Upper lobe of left lung (tissue), 6 donors: ENCODE measurements at regions not wholly inside any gene's neighbourhood (a gene's known extent, or its start where the extent isn't known, plus 50 kb on each side); places are given as distances from the start of the nearest gene placed in this dataset.
A peak's percentile ranks its signal among the peaks of the same experiment; 100 is the strongest.

Experiments
- ATAC-seq, 2 donors: fragments of 200-7000 bp; cut with Tn5 transposase; one replicate each; pipeline ENCODE4 v1.9.1; 2022; ENCODE audit warnings: mild to moderate bottlenecking in 2 of 2, moderate library complexity in 2 of 2; ENCODE audit not compliant: low FRiP score in 2 of 2
- DNase-seq, 2 donors: peaks; one replicate each; pipeline ENCODE4 v3.0.0-alpha.2; 2019 to 2020
- H3K27ac ChIP-seq, 4 donors: fragments of 200-600 bp; sonication (generic); one replicate each; pipeline ENCODE4 v1.5.1; 2016 to 2019
- H3K27me3 ChIP-seq, 4 donors: fragments of 200-600 bp; sonication (generic); one replicate each; pipeline ENCODE4 v1.5.1; 2017 to 2019
- H3K36me3 ChIP-seq, 4 donors: fragments of 200-600 bp; sonication (generic); one replicate each; pipeline ENCODE4 v1.5.1; 2016 to 2019
- H3K4me1 ChIP-seq, 4 donors: fragments of 200-600 bp; sonication (generic); one replicate each; pipeline ENCODE4 v1.5.1; 2018 to 2019
- H3K4me3 ChIP-seq, 4 donors: fragments of 200-600 bp; sonication (generic); one replicate each; pipeline ENCODE4 v1.5.1; 2017 to 2019; ENCODE audit warnings: mild to moderate bottlenecking in 2 of 4, moderate library complexity in 1 of 4
- H3K9me3 ChIP-seq, 4 donors: fragments of 200-600 bp; sonication (generic); one replicate each; pipeline ENCODE4 v1.5.1; 2018 to 2019
- CTCF ChIP-seq, 6 experiments: fragments of 450-650 bp in 4 of 6; fragments of 200-600 bp in 2 of 6; sonication (generic) in 2 of 6; IDR thresholded peaks; one replicate each; pipeline ENCODE4 v1.5.1; 2016 to 2019; ENCODE audit warnings: antibody characterized with exemption in 6 of 6
- EP300 ChIP-seq, 4 donors: sonication (generic); formaldehyde crosslinking; IDR thresholded peaks; one replicate each; pipeline ENCODE4 v1.5.1; 2017; ENCODE audit warnings: antibody characterized with exemption in 4 of 4, control low read depth in 2 of 4
- POLR2A ChIP-seq, 4 donors: fragments of 450-650 bp; IDR thresholded peaks; one replicate each; pipeline ENCODE4 v1.5.1; 2016 to 2017; ENCODE audit warnings: antibody characterized with exemption in 4 of 4, mild to moderate bottlenecking in 2 of 4
- POLR2AphosphoS5 ChIP-seq, 2 donors: sonication (generic); formaldehyde crosslinking; IDR thresholded peaks; one replicate each; pipeline ENCODE4 v1.5.1; 2017; ENCODE audit warnings: antibody characterized with exemption in 2 of 2
- WGBS, 2 donors: methylation state at CpG; one replicate each; pipeline ENCODE4 v1.1.5; 2017 to 2018; 5-methylcytosine and 5-hydroxymethylcytosine counted together
- donor health status: DM: no; HTN: no; CAD: no; lungs with moderate emphysema.
- donor health status: DM: no; HTN: yes; CAD: no; lungs with severe emphysema.

- WGBS, 2 donors: 91 to 93% methylated on average over 7 to 14 of the region's 14 CpGs
- Histone ChIP-seq H3K9me3 (peaks cover 0 to 7% (median 3%) of the 10 kb centered on the region in 4 donors), H3K27ac (no peak overlapping the region), H3K4me1 (no peaks in the 10 kb centered on the region), H3K36me3 (no peaks in the 10 kb centered on the region), H3K4me3 (no peak overlapping the region), H3K27me3 (no peaks in the 10 kb centered on the region)
- ATAC-seq (peak in 1 of 2 donors; percentile 49), DNase-seq (peak in 1 of 2 donors; percentile 38)
- TF ChIP-seq POLR2AphosphoS5 (IDR thresholded peaks at IDR 0.05) (no peak), POLR2A (IDR thresholded peaks at IDR 0.05) (no peak), CTCF (IDR thresholded peaks at IDR 0.05) (no peak), EP300 (IDR thresholded peaks at IDR 0.05) (no peak)
Measured at GRCh38 chr18:8536922-8537321, 72.3 kb upstream of the RAB12 start.

DNA sequence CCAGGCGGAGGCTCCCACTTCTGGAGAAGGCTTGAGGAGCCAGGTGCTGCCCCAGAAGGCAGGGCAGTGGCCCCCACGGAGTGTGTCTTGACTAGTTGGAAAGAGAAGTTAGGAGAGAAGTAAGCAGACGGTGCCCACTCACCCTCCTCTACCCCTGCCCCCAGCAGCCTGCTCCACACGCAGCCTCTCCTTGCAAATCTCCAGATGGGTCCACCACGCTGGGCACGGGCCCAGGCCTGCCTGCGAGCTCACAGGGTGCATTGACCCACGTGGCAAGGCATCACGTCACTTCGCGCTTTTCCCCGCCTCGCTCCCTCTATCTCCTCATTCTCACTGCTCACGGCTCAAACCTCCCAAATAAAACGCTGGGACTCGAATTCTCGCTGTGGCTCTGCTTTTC lies 71.8 kb upstream of the RAB12 start:
- 89 to 92% methylated on average over 16 to 17 of the region's 17 CpGs for WGBS, 2 donors
- no peaks in the 10 kb centered on the region for H3K27me3 ChIP-seq
- no peak overlapping the region for H3K4me3 ChIP-seq

DNA sequence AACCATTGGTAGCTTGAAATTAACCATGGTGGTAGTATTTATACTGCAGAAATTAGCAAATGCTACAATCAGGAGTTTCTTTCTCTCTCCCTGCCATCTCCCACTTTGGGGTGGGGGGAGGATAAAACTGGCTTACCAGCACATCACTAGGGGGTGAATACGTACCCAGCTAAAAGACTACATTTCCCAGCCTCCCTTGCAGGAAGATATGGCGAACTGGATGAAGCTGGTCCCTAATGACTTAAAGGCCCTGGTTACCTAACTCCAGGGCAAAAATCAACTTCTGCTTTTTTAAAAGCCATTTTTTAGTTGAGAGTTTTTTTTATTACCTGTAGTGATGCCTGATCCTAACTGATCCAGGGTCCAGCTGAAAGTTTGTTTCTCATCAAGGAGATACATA lies 70.3 kb upstream of the RAB12 start:
- Histone ChIP-seq H3K4me3 (no peak overlapping the region), H3K27me3 (no peaks in the 10 kb centered on the region), H3K27ac (no peak overlapping the region), H3K9me3 (no peaks in the 10 kb centered on the region), H3K4me1 (no peaks in the 10 kb centered on the region), H3K36me3 (no peaks in the 10 kb centered on the region)
- DNase-seq (no peak), ATAC-seq (no peak)
- WGBS, 2 donors: 91 to 94% methylated on average over 2 of the region's 2 CpGs
- no peak for TF ChIP-seq CTCF (IDR thresholded peaks at IDR 0.05)
- TF ChIP-seq EP300 (IDR thresholded peaks at IDR 0.05): no peak
- TF ChIP-seq POLR2AphosphoS5 (IDR thresholded peaks at IDR 0.05): no peak
- TF ChIP-seq POLR2A (IDR thresholded peaks at IDR 0.05): no peak

More for the DNA sequence above, 71.8 kb upstream of the RAB12 start:
- no peak overlapping the region for H3K27ac ChIP-seq
- TF ChIP-seq EP300 (IDR thresholded peaks at IDR 0.05): no peak
- no peak for TF ChIP-seq POLR2A (IDR thresholded peaks at IDR 0.05)
- TF ChIP-seq POLR2AphosphoS5 (IDR thresholded peaks at IDR 0.05): no peak
- no peak for TF ChIP-seq CTCF (IDR thresholded peaks at IDR 0.05)
- peaks cover 0 to 5% (median 0%) of the 10 kb centered on the region in 4 donors for H3K9me3 ChIP-seq
- H3K4me1 ChIP-seq: no peaks in the 10 kb centered on the region
- DNase-seq (peak in 1 of 2 donors; percentile 61), ATAC-seq (no peak)
- H3K36me3 ChIP-seq: no peaks in the 10 kb centered on the region

GRCh38 chr18:8546677-8547076 lies 62.6 kb upstream of the RAB12 start:
- Histone ChIP-seq H3K4me1 (no peaks in the 10 kb centered on the region), H3K9me3 (no peaks in the 10 kb centered on the region), H3K27ac (no peak overlapping the region), H3K4me3 (no peak overlapping the region), H3K27me3 (no peaks in the 10 kb centered on the region), H3K36me3 (no peaks in the 10 kb centered on the region)
- no peak for TF ChIP-seq POLR2AphosphoS5 (IDR thresholded peaks at IDR 0.05)
- TF ChIP-seq CTCF (IDR thresholded peaks at IDR 0.05): no peak
- TF ChIP-seq POLR2A (IDR thresholded peaks at IDR 0.05): no peak
- no peak for TF ChIP-seq EP300 (IDR thresholded peaks at IDR 0.05)
- no peak for ATAC-seq
- no peak for DNase-seq
- WGBS, 2 donors: 96 to 98% methylated on average over 5 of the region's 5 CpGs

GRCh38 chr18:8548186-8548585 lies 61.1 kb upstream of the RAB12 start:
- TF ChIP-seq POLR2AphosphoS5 (IDR thresholded peaks at IDR 0.05) (no peak), POLR2A (IDR thresholded peaks at IDR 0.05) (no peak)
- H3K27me3 ChIP-seq: no peaks in the 10 kb centered on the region

More at GRCh38 chr18:8548186-8548585, 61.1 kb upstream of the RAB12 start:
- Histone ChIP-seq H3K27ac (no peak overlapping the region), H3K4me3 (no peak overlapping the region), H3K4me1 (peaks cover 0 to under 1% (median 0%) of the 10 kb centered on the region in 4 donors), H3K9me3 (no peaks in the 10 kb centered on the region), H3K36me3 (no peaks in the 10 kb centered on the region)
- DNase-seq (peak in 1 of 2 donors; percentile 2), ATAC-seq (peak in 1 of 2 donors; percentile 35)
- WGBS, 2 donors: 92% methylated on average over 8 of the region's 8 CpGs
